RCC 7860 (cell line): ENCODE measurements at regions not wholly inside any gene's neighbourhood (a gene's known extent, or its start where the extent isn't known, plus 50 kb on each side); places are given as distances from the start of the nearest gene placed in this dataset.
A peak's percentile ranks its signal among the peaks of the same experiment; 100 is the strongest.
"Not testable (repeated sequence)": the region's sequence is repeated elsewhere in the genome, so short reads cannot be mapped to it uniquely, and the experiment has no call there.

ENCODE experiments used
- DNase-seq: peaks from one replicate; pipeline ENCODE4 v3.0.0-alpha.2; 2015; ENCODE audit warnings: low spot score
- FAIRE-seq: peaks from 2 replicates; lab custom pipeline; 2012; peaks lifted over from hg19 to GRCh38; lab: Jason Lieb, UNC

- no peak for FAIRE-seq
- no peak for DNase-seq
Measured at GRCh38 chr4:64216741-64217140, 192.5 kb downstream of the TECRL start.

DNA sequence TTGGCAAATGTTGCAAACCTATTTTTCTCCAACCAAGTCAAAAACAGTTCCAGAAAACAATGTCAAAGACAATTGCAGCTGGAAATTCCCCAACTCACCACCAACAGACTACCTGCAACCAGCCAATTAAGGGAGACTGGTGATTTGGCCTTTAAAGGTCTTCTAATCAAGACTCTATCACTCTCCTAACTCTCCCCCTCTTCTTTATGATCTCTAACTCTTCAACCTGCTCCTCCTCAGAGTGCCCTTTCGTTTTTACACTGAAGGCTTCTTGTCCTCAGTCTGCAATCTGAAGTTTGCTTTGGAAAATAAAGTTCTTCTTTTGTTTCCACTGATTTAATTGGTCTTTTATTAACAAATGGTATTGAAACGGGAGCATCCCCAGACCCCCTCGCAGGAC is 203.9 kb downstream of the TECRL start:
- FAIRE-seq = no peak
- no peak for DNase-seq

- no peak for FAIRE-seq
- DNase-seq = no peak
Measured at GRCh38 chr4:64200001-64200555, 209.2 kb downstream of the TECRL start.

GRCh38 chr4:64195582-64195981 is 213.7 kb downstream of the TECRL start:
- DNase-seq = no peak
- FAIRE-seq = no peak

- FAIRE-seq = no peak
- DNase-seq = no peak
Measured at GRCh38 chr4:64192731-64193412, 216.4 kb downstream of the TECRL start.

- FAIRE-seq (no peak), DNase-seq (no peak)
Measured at GRCh38 chr4:64174247-64174882, 234.9 kb downstream of the TECRL start.

GRCh38 chr4:64166365-64166764 is 242.9 kb downstream of the TECRL start:
- no peak for DNase-seq
- FAIRE-seq = no peak

DNA sequence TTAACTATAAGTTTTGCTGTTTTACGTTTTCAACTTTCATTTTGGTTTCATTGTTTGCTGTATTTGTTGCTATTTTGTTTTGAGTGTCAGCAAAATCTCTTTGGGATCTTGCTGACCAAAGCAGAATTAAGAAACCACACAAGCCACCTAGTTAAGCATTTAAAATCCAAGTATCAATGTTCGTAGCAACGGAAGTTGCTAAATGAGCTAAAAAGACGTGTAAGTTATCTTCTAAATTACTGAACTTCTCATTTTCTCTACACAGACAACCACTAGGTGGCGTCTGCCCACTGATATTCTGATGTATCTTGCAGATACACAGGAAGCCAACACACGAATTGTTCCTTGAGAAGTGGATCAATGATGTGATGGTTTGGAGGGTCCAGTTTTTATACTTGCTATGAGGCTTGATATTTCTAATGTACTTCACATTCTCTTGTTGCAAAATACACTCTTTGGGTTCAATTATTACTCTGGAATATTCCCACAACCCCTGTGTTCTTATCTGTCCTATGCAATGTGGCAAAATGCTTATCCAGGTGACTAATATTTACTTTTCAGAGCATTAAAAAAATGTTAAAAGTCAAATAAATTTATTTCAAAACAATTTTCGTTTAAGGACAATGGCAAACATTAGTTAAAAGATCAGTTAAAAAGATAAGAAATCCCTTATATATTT is 250.5 kb downstream of the TECRL start:
- peak; percentile 42 for DNase-seq
- FAIRE-seq = no peak

GRCh38 chr4:64157397-64157796 is 251.9 kb downstream of the TECRL start:
- FAIRE-seq (no peak), DNase-seq (no peak)

DNA sequence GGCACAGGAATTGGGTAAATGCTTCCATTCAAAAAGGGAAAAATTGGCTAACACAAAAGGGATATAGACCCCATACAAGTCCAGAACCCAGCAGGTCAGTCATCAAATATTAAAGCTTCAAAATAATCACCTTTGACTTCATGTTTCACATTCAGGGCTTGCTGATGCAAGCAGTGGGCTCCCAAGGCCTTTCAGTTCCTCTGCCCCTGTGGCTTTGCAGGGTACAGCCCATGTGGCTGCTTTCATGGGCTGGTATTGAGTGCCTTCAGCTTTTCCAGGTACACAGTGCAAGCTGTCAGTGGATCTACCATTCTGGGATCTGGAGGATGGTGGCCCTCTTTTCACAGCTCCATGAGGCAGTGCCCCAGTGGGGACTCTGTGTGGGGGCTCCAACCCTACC is 253.0 kb downstream of the TECRL start:
- DNase-seq = no peak
- no peak for FAIRE-seq

DNA sequence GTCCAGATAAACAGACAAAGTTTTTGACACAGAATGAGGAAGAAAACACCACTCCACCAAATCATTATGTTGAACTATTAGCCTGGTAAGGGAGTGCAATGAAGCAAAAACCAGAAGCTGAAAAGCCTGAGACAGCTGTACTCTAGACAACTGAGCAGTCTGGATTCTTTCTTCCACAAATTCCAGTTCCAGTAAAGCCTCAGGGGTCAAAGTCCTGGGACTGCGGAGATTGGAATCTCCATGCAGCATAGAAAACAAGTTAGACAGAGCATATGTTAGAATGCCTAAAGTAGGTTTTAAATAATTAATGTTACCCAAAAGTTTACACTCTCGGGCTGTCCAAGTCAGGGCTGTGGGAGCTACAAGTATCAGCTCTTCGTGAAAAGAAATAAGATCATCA is 263.2 kb downstream of the TECRL start:
- DNase-seq (no peak), FAIRE-seq (no peak)

- DNase-seq (no peak), FAIRE-seq (no peak)
Measured at GRCh38 chr4:64144994-64145393, 264.3 kb downstream of the TECRL start.

GRCh38 chr4:64130907-64131306 is 278.3 kb downstream of the TECRL start:
- FAIRE-seq (no peak), DNase-seq (no peak)

DNA sequence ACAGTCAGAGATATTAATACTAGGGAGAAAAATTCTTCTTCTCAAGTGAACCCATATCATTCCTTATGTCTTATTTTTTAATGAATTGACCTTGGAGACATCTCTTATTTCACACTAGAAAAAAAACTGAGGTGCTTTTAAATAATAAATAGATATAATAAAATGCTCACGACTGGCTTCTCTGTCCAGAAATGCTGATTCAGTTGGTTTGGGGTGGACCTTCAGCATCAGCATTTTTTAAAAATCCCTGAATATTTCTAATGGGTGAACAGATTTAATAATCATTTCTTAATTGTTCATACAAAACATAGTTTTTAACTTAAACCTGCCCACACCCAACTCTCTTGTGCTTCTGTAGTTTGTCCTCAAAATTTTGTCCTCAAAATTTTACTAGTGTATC is 283.9 kb downstream of the TECRL start:
- FAIRE-seq = no peak
- no peak for DNase-seq

DNA sequence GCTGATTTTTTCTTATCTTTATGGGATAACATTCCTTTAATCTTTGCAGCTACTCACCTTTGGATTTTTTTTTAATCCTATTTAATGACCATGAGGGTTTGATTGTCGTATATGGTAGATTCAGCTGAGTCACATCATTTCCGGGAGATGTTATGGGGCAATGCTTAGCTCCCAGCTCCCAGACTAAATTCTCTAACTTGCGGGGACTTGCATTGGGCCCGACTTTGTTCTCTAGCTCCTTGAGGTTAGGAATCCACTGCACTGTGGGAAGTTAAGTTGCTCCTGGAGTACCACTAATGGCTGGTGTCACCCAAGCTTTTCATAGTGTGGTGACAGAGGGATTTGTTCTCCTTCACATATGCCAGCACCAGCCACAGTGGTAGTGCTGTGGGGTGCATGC is 287.4 kb downstream of the TECRL start:
- no peak for FAIRE-seq

GRCh38 chr4:64105903-64106302 is 303.3 kb downstream of the TECRL start:
- FAIRE-seq = no peak
- no peak for DNase-seq

More for the DNA sequence above, 287.4 kb downstream of the TECRL start:
- no peak for DNase-seq

- FAIRE-seq = no peak
- no peak for DNase-seq
Measured at GRCh38 chr4:64095398-64095797, 313.9 kb downstream of the TECRL start.

GRCh38 chr4:64079316-64079715 is 329.9 kb downstream of the TECRL start:
- FAIRE-seq = no peak

GRCh38 chr4:64068096-64068495 is 341.2 kb downstream of the TECRL start:
- FAIRE-seq (no peak), DNase-seq (no peak)

More at GRCh38 chr4:64079316-64079715, 329.9 kb downstream of the TECRL start:
- no peak for DNase-seq

GRCh38 chr4:64062991-64063390 is 346.3 kb downstream of the TECRL start:
- no peak for FAIRE-seq
- DNase-seq = no peak

DNA sequence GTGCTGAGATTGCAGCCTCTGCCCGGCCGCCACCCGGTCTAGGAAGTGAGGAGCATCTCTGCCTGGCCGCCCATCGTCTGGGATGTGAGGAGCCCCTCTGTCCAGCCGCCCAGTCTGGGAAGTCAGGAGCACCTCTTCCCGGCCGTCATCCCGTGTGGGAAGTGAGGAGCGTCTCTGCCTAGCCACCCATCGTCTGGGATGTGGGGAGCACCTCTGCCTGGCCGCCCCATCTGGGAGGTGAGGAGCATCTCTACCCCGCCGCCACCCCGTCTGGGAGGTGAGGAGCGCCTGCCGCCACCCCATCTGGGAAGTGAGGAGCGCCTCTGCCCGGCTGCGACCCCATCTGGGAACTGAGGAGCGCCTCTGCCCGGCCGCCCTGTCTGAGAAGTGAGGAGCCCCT is 372.2 kb downstream of the TECRL start:
- FAIRE-seq, DNase-seq: not testable (repeated sequence)

GRCh38 chr4:64022560-64022959 is 386.7 kb downstream of the TECRL start:
- no peak for FAIRE-seq
- no peak for DNase-seq
